Mesothelial cell of epicardium (in vitro differentiated cells): ENCODE measurements at regions not wholly inside any gene's neighbourhood (a gene's known extent, or its start where the extent isn't known, plus 50 kb on each side); places are given as distances from the start of the nearest gene placed in this dataset.

Experiments used
- DNase-seq, 2 experiments: peaks; one replicate each; pipeline ENCODE4 v3.0.0; 2021; ENCODE audit warnings: low spot score in 2 of 2; ENCODE audit not compliant: unreplicated experiment in 2 of 2
- H3K27ac Mint-ChIP-seq: 2 replicates; pipeline ENCODE4 v1.8.0; 2021; ENCODE audit warnings: mixed read lengths
- H3K27me3 Mint-ChIP-seq: 2 replicates; pipeline ENCODE4 v1.8.0; 2021; ENCODE audit warnings: low read depth, mixed read lengths
- H3K36me3 Mint-ChIP-seq: 2 replicates; pipeline ENCODE4 v1.8.0; 2021; ENCODE audit warnings: mixed read lengths
- H3K4me1 Mint-ChIP-seq: 2 replicates; pipeline ENCODE4 v1.8.0; 2021; ENCODE audit warnings: mixed read lengths
- H3K4me3 Mint-ChIP-seq: 2 replicates; pipeline ENCODE4 v1.8.0; 2021; ENCODE audit warnings: mild to moderate bottlenecking, moderate library complexity, mixed read lengths
- H3K9me3 Mint-ChIP-seq: 2 replicates; pipeline ENCODE4 v1.8.0; 2021; ENCODE audit warnings: mixed read lengths
- TF ChIP-seq, protein P1 (sequence below): fragments of 200-600 bp; sonication (generic); IDR thresholded peaks from one replicate; pipeline ENCODE4 v1.5.0; 2021; ENCODE audit warnings: antibody characterized with exemption; ENCODE audit not compliant: unreplicated experiment

DNA sequence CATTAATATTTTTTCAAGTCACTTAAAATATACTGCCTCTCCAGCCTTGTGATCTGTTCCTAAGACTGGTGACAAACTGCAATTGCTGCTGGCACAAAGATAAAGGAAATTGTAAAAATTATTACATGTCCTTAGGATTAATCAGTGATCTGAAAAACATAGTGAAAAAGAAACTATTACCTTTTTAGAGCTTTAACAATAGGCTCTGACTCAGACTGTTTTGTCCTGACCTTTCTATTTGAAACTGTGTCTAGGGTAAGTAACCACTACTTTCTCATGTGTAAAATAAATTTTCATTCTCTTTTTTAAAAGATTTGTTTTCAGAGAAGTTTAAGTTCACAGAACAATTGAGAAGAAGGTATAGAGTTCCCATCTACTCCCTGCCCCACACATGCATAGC is 80.4 kb upstream of the CLEC14A start:
- TF ChIP-seq, protein P1, sequence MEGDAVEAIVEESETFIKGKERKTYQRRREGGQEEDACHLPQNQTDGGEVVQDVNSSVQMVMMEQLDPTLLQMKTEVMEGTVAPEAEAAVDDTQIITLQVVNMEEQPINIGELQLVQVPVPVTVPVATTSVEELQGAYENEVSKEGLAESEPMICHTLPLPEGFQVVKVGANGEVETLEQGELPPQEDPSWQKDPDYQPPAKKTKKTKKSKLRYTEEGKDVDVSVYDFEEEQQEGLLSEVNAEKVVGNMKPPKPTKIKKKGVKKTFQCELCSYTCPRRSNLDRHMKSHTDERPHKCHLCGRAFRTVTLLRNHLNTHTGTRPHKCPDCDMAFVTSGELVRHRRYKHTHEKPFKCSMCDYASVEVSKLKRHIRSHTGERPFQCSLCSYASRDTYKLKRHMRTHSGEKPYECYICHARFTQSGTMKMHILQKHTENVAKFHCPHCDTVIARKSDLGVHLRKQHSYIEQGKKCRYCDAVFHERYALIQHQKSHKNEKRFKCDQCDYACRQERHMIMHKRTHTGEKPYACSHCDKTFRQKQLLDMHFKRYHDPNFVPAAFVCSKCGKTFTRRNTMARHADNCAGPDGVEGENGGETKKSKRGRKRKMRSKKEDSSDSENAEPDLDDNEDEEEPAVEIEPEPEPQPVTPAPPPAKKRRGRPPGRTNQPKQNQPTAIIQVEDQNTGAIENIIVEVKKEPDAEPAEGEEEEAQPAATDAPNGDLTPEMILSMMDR: no peak

DNA sequence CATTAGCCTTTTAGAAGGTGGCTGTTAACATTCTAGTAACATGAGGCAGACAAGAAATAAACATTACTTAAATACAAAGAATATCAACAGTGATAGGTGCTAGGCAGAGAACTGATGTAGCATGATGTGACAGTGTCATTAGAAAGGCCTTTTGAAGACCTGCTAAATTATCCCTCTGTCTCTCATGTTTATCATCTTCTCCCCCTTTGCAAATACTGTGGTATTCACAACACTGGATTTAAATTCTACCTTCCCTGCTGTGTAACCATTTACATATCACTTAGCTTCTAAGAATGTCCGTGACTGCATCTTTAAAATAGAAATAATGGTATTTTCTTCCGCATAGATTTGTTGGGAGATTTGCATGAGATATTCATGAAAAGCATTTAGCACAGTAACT is 74.4 kb upstream of the CLEC14A start:
- TF ChIP-seq, protein P1: no peak
- no peak for DNase-seq
- Mint-ChIP-seq H3K36me3 (no peaks in the 10 kb centered on the region), H3K27ac (no peak overlapping the region), H3K4me3 (no peak overlapping the region), H3K27me3 (no peaks in the 10 kb centered on the region), H3K4me1 (no peaks in the 10 kb centered on the region), H3K9me3 (peaks cover 8% of the 10 kb centered on the region)

More for the DNA sequence above, 80.4 kb upstream of the CLEC14A start:
- DNase-seq: no peak
- Mint-ChIP-seq H3K27ac (no peak overlapping the region), H3K4me3 (no peak overlapping the region), H3K36me3 (no peaks in the 10 kb centered on the region), H3K9me3 (no peaks in the 10 kb centered on the region), H3K4me1 (no peaks in the 10 kb centered on the region), H3K27me3 (no peaks in the 10 kb centered on the region)

DNA sequence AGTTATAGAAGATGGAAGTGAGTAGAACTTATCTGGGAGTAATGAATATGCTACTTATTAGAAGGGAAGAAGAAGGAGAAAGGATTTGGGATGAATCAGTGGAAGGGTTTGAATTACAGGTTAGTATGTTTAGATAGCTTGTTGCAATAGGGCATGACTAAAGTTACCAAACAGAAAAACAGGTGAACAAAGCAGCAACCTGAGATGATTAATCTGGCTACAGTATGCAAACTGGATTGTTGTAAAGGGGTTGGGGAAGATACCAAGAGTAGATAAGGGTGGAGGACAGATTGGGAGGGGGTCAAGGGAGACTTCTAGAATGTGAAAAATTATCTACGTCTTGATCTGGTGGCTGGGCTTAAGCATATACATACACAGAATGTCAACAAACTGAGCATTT is 73.4 kb upstream of the CLEC14A start:
- TF ChIP-seq, protein P1: no peak
- Mint-ChIP-seq H3K36me3 (no peaks in the 10 kb centered on the region), H3K9me3 (peaks cover 8% of the 10 kb centered on the region), H3K4me3 (no peak overlapping the region), H3K27ac (no peak overlapping the region), H3K4me1 (no peaks in the 10 kb centered on the region), H3K27me3 (no peaks in the 10 kb centered on the region)
- DNase-seq: no peak

DNA sequence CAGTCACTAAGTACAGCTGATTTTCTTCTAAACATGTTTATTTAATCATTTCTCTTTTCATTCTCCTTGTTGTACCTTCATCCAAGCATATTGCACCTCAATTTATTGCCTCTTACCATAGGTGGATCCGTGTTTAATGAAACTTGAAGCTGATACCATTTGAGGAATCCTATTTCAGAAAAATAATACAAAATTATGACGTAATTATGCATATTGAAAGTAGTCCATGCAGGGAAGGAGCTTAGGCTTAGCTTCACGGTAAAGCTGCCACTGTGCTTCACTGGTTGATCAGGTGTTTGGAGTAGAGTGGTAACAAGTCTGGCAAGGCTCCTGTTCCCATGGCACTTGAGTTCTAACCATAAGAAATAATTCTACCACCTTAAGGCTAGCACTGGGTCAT is 61.0 kb upstream of the CLEC14A start:
- no peak for DNase-seq
- Mint-ChIP-seq H3K27ac (no peak overlapping the region), H3K4me3 (no peak overlapping the region), H3K27me3 (peaks cover 3% of the 10 kb centered on the region), H3K9me3 (no peaks in the 10 kb centered on the region), H3K4me1 (no peaks in the 10 kb centered on the region), H3K36me3 (no peaks in the 10 kb centered on the region)
- TF ChIP-seq, protein P1: no peak

DNA sequence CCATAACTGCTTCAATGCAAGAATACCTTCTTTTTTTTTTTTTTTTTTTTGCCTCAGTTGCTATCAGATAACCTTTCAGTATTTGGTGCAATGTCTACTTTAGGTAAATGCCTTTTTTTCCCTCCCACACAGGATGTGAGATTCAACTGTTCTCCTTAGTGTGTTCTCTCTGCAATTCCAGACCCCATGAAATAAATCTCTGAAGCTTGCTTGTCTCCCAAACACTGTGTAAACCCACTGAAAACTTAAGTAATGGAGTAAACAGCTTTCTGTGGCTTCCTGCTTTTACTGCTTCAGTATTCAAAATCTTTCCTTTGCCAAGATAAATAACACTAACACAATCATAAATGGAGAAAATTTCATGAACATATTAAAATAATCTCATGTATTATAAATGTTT is 55.8 kb upstream of the CLEC14A start:
- H3K27me3 Mint-ChIP-seq: peaks cover 4% of the 10 kb centered on the region
- H3K4me3 Mint-ChIP-seq: no peak overlapping the region
- peaks cover 5% of the 10 kb centered on the region for H3K4me1 Mint-ChIP-seq
- no peaks in the 10 kb centered on the region for H3K9me3 Mint-ChIP-seq
- TF ChIP-seq, protein P1: no peak
- no peaks in the 10 kb centered on the region for H3K36me3 Mint-ChIP-seq
- no peak overlapping the region for H3K27ac Mint-ChIP-seq
- DNase-seq: no peak

DNA sequence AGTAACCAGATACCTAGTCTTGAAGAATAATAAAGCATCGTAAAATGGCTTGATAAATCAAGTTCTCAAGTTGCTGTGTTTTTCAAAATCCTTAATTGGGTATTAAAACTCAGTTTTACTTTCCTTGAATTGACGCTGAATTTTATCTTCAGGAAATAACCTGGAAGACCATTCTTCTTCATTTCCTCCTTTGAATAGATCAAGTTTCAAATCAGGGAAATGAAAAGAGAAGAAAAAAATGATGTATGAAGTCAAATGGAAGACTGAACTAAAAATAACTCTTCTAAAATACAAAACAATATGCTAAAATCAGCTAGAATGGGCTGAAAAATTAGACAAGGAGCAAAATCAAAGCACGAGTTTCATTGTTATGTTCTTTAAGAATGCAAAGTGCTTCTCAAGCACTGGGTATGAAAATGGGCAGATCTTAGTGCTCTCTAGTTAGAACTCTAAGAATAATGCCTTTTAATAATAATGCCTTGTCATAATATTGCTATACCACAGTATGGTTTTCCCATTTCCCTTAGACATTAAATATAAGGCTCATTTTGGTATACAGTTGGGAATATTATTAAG is 54.6 kb upstream of the CLEC14A start:
- Mint-ChIP-seq H3K27ac (no peak overlapping the region), H3K4me3 (no peak overlapping the region), H3K4me1 (peaks cover 5% of the 10 kb centered on the region), H3K27me3 (peaks cover 4% of the 10 kb centered on the region), H3K9me3 (peaks cover 3% of the 10 kb centered on the region), H3K36me3 (no peaks in the 10 kb centered on the region)
- no peak for DNase-seq
- TF ChIP-seq, protein P1: no peak
